ENCODE measurements at regions not wholly inside any gene's neighbourhood (a gene's known extent, or its start where the extent isn't known, plus 50 kb on each side); places are given as distances from the start of the nearest gene placed in this dataset.

DNA sequence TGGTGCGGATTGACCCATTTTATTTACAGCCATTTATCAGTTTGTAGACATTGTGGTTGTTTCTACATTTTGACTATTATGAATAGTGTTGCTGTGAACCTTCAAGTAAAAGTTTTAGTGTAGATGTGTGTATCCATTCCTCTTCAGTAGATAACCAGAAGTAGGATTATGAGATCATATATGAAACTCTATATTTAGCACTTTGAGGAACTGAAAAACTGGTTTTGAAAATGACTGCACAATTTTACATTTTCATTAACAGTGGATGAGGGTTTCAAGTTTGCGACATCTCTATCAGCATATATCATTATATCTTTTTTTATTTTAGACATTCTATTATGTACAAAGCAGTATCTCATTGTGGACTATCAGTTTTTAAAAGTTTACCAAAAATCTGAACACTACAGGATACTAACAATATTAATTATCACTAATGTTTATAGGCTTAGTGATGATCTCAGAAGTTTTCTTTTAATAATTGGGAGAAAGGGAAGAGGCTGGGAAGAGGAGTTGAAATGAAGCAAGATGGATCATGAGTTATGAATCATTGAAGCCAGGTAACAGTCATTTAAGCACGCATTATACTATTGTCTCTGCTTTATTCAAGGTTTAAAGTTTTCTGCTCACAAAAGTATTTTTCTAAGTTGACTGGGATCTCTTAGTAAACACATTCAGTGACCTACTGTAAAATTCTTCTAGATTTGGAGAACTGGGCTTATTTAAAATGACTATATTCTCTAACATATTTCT, 329.0 kb upstream of the LRATD1 start:
- ChIA-PET POLR2A (no interaction called here), CTCF (no interaction called here)
- no peaks in the 10 kb centered on the region for H3K4me1 ChIP-seq (ENCODE audit: control insufficient read depth, insufficient read depth, low read length)

More for the DNA sequence above, 329.0 kb upstream of the LRATD1 start:
- H3K4me3 ChIP-seq (ENCODE audit: low read depth, low read length): no peak overlapping the region
- no peak overlapping the region for H3K27ac ChIP-seq (ENCODE audit: extremely low read depth, low read depth, low read length)
- TF ChIP-seq ZNF366 (tag by site-specific recombination; conservative IDR thresholded peaks at IDR 0.05) (no peak), ZEB2 (tag by site-specific recombination; IDR thresholded peaks at IDR 0.05) (no peak), ZNF555 (tag by site-specific recombination; conservative IDR thresholded peaks at IDR 0.05) (no peak), KLF1 (tag by site-specific recombination; IDR thresholded peaks at IDR 0.05) (no peak), YY2 (tag by site-specific recombination; IDR thresholded peaks at IDR 0.05) (no peak), ZNF140 (tag by site-specific recombination; IDR thresholded peaks at IDR 0.05) (no peak), ZNF423 (tag by site-specific recombination; IDR thresholded peaks at IDR 0.05) (no peak), SETDB1 (IDR thresholded peaks at IDR 0.05; ENCODE audit: insufficient read length, low read length) (no peak), GLI4 (tag by site-specific recombination; IDR thresholded peaks at IDR 0.05) (no peak), ZNF791 (tag by site-specific recombination; IDR thresholded peaks at IDR 0.05) (no peak), BCL11B (tag by site-specific recombination; IDR thresholded peaks at IDR 0.05; ENCODE audit: low read depth) (no peak), KLF9 (tag by site-specific recombination; IDR thresholded peaks at IDR 0.05; ENCODE audit: low read depth) (no peak), ZNF792 (tag by site-specific recombination; IDR thresholded peaks at IDR 0.05) (no peak), SP7 (tag by site-specific recombination; IDR thresholded peaks at IDR 0.05) (no peak), ZNF654 (tag by site-specific recombination; IDR thresholded peaks at IDR 0.05; ENCODE audit: low read depth) (no peak)
- TF ChIP-seq, protein P1, sequence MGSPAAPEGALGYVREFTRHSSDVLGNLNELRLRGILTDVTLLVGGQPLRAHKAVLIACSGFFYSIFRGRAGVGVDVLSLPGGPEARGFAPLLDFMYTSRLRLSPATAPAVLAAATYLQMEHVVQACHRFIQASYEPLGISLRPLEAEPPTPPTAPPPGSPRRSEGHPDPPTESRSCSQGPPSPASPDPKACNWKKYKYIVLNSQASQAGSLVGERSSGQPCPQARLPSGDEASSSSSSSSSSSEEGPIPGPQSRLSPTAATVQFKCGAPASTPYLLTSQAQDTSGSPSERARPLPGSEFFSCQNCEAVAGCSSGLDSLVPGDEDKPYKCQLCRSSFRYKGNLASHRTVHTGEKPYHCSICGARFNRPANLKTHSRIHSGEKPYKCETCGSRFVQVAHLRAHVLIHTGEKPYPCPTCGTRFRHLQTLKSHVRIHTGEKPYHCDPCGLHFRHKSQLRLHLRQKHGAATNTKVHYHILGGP (tag by site-specific recombination; IDR thresholded peaks at IDR 0.05): no peak
- TF ChIP-seq, protein P2, sequence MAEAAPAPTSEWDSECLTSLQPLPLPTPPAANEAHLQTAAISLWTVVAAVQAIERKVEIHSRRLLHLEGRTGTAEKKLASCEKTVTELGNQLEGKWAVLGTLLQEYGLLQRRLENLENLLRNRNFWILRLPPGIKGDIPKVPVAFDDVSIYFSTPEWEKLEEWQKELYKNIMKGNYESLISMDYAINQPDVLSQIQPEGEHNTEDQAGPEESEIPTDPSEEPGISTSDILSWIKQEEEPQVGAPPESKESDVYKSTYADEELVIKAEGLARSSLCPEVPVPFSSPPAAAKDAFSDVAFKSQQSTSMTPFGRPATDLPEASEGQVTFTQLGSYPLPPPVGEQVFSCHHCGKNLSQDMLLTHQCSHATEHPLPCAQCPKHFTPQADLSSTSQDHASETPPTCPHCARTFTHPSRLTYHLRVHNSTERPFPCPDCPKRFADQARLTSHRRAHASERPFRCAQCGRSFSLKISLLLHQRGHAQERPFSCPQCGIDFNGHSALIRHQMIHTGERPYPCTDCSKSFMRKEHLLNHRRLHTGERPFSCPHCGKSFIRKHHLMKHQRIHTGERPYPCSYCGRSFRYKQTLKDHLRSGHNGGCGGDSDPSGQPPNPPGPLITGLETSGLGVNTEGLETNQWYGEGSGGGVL (tag by site-specific recombination; IDR thresholded peaks at IDR 0.05): no peak
- TF ChIP-seq, protein P3, sequence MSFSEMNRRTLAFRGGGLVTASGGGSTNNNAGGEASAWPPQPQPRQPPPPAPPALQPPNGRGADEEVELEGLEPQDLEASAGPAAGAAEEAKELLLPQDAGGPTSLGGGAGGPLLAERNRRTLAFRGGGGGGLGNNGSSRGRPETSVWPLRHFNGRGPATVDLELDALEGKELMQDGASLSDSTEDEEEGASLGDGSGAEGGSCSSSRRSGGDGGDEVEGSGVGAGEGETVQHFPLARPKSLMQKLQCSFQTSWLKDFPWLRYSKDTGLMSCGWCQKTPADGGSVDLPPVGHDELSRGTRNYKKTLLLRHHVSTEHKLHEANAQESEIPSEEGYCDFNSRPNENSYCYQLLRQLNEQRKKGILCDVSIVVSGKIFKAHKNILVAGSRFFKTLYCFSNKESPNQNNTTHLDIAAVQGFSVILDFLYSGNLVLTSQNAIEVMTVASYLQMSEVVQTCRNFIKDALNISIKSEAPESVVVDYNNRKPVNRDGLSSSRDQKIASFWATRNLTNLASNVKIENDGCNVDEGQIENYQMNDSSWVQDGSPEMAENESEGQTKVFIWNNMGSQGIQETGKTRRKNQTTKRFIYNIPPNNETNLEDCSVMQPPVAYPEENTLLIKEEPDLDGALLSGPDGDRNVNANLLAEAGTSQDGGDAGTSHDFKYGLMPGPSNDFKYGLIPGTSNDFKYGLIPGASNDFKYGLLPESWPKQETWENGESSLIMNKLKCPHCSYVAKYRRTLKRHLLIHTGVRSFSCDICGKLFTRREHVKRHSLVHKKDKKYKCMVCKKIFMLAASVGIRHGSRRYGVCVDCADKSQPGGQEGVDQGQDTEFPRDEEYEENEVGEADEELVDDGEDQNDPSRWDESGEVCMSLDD (tag by site-specific recombination; IDR thresholded peaks at IDR 0.05): no peak
- TF ChIP-seq, protein P4, sequence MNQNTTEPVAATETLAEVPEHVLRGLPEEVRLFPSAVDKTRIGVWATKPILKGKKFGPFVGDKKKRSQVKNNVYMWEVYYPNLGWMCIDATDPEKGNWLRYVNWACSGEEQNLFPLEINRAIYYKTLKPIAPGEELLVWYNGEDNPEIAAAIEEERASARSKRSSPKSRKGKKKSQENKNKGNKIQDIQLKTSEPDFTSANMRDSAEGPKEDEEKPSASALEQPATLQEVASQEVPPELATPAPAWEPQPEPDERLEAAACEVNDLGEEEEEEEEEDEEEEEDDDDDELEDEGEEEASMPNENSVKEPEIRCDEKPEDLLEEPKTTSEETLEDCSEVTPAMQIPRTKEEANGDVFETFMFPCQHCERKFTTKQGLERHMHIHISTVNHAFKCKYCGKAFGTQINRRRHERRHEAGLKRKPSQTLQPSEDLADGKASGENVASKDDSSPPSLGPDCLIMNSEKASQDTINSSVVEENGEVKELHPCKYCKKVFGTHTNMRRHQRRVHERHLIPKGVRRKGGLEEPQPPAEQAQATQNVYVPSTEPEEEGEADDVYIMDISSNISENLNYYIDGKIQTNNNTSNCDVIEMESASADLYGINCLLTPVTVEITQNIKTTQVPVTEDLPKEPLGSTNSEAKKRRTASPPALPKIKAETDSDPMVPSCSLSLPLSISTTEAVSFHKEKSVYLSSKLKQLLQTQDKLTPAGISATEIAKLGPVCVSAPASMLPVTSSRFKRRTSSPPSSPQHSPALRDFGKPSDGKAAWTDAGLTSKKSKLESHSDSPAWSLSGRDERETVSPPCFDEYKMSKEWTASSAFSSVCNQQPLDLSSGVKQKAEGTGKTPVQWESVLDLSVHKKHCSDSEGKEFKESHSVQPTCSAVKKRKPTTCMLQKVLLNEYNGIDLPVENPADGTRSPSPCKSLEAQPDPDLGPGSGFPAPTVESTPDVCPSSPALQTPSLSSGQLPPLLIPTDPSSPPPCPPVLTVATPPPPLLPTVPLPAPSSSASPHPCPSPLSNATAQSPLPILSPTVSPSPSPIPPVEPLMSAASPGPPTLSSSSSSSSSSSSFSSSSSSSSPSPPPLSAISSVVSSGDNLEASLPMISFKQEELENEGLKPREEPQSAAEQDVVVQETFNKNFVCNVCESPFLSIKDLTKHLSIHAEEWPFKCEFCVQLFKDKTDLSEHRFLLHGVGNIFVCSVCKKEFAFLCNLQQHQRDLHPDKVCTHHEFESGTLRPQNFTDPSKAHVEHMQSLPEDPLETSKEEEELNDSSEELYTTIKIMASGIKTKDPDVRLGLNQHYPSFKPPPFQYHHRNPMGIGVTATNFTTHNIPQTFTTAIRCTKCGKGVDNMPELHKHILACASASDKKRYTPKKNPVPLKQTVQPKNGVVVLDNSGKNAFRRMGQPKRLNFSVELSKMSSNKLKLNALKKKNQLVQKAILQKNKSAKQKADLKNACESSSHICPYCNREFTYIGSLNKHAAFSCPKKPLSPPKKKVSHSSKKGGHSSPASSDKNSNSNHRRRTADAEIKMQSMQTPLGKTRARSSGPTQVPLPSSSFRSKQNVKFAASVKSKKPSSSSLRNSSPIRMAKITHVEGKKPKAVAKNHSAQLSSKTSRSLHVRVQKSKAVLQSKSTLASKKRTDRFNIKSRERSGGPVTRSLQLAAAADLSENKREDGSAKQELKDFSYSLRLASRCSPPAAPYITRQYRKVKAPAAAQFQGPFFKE (tag by site-specific recombination; IDR thresholded peaks at IDR 0.05; ENCODE audit: borderline replicate concordance): no peak
- TF ChIP-seq, protein P5, sequence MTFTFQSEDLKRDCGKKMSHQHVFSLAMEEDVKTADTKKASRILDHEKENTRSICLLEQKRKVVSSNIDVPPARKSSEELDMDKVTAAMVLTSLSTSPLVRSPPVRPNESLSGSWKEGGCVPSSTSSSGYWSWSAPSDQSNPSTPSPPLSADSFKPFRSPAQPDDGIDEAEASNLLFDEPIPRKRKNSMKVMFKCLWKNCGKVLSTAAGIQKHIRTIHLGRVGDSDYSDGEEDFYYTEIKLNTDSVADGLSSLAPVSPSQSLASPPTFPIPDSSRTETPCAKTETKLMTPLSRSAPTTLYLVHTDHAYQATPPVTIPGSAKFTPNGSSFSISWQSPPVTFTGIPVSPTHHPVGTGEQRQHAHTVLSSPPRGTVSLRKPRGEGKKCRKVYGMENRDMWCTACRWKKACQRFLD (tag by site-specific recombination; IDR thresholded peaks at IDR 0.05): no peak
- no peaks in the 10 kb centered on the region for H3K36me3 ChIP-seq (ENCODE audit: control insufficient read depth in 2 of 2, insufficient read depth in 1 of 2, low read length in 2 of 2)
- no peaks in the 10 kb centered on the region for H3K9me3 ChIP-seq (ENCODE audit: control insufficient read depth, insufficient read depth, low read depth, low read length)
